ENCODE measurements at regions not wholly inside any gene's neighbourhood (a gene's known extent, or its start where the extent isn't known, plus 50 kb on each side); places are given as distances from the start of the nearest gene placed in this dataset.
"Not testable (repeated sequence)": the region's sequence is repeated elsewhere in the genome, so short reads cannot be mapped to it uniquely, and the experiment has no call there.

DNA sequence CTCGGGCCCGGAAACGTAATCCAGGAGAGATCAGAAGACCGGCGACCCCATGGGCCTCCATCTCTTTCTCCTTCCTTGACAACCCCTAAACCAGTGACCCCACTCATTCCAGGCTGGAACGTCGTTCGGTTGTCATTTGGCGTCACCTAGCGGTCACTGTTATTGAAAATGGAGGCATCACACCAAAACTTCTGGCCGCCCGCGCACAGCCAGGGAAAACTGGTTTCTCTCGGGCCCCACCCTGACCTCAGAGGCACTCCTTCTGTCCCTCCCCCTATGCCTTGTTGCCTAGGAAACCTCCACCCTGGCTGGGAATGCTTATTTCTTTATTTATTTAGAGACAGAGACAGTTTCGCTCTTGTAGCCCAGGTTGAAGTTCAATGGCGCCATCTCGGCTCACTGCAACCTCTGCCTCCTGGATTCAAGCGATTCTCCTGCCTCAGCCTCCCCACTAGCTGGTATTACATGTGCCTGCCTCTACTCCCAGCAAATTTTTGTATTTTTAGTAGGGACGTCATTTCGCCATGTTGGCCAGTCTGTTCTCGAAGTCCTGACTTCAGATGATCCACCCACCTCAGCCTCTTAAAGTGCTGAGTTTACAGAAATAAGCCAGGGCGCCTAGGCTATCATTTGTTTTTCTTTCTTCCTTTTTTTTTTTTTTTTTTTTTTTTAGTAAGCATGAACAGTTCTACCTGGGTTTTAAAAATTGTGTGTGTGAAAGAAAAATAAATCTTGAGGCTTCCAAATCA, 2144.1 kb upstream of the TPTE start:
- H3K4me3 Mint-ChIP-seq; H3K9me3 Mint-ChIP-seq; H3K36me3 Mint-ChIP-seq (ENCODE audit: low read depth); DNase-seq; H3K27me3 Mint-ChIP-seq; H3K4me1 Mint-ChIP-seq (ENCODE audit: low read depth); H3K27ac Mint-ChIP-seq: not testable (repeated sequence)

DNA sequence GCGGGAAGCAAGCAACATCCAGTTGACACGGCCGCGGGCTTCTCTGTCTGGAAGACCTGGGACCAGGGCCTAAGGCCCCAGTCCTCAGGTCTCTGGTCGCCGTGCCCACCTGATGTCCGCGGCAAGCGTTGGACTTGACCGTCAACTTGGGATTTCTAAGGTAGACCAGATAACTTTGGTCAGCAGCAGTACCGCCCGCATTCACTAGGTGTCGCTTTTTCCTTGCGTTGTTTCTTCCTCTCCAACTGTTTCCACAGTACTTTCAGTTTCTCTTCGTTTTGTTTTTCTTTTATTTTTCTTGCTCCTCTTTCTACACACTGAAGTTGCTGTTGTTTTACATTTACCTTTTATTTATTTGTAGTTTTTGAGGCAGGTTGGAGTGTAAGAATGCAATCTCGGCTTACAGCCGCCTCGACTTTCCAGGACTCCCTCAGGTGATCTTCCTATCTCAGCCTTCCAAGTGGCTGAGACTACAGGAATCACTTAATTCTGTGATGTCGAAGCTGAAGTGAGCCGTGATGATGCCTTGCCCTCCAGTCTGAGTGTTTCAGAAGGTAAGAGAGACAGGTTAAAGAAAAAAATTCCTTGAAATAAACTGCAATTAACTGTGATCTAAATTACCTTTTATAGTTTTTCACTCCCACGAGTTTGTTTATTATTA, 2140.8 kb upstream of the TPTE start:
- not testable (repeated sequence) for H3K27me3 Mint-ChIP-seq, H3K9me3 Mint-ChIP-seq

GRCh38 chr21:8388169-8388939, 2133.0 kb upstream of the TPTE start:
- H3K27ac Mint-ChIP-seq; DNase-seq; H3K4me3 Mint-ChIP-seq; H3K9me3 Mint-ChIP-seq; H3K4me1 Mint-ChIP-seq (ENCODE audit: low read depth); H3K27me3 Mint-ChIP-seq; H3K36me3 Mint-ChIP-seq (ENCODE audit: low read depth): not testable (repeated sequence)

More for the DNA sequence above, 2140.8 kb upstream of the TPTE start:
- H3K4me1 Mint-ChIP-seq (ENCODE audit: low read depth); H3K4me3 Mint-ChIP-seq; H3K36me3 Mint-ChIP-seq (ENCODE audit: low read depth); H3K27ac Mint-ChIP-seq; DNase-seq: not testable (repeated sequence)

DNA sequence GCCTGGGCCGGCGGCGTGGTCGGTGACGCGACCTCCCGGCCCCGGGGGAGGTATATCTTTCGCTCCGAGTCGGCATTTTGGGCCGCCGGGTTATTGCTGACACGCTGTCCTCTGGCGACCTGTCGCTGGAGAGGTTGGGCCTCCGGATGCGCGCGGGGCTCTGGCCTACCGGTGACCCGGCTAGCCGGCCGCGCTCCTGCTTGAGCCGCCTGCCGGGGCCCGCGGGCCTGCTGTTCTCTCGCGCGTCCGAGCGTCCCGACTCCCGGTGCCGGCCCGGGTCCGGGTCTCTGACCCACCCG, 2132.5 kb upstream of the TPTE start:
- H3K4me3 Mint-ChIP-seq; H3K36me3 Mint-ChIP-seq (ENCODE audit: low read depth); H3K9me3 Mint-ChIP-seq; H3K27me3 Mint-ChIP-seq; H3K4me1 Mint-ChIP-seq (ENCODE audit: low read depth); DNase-seq; H3K27ac Mint-ChIP-seq: not testable (repeated sequence)

DNA sequence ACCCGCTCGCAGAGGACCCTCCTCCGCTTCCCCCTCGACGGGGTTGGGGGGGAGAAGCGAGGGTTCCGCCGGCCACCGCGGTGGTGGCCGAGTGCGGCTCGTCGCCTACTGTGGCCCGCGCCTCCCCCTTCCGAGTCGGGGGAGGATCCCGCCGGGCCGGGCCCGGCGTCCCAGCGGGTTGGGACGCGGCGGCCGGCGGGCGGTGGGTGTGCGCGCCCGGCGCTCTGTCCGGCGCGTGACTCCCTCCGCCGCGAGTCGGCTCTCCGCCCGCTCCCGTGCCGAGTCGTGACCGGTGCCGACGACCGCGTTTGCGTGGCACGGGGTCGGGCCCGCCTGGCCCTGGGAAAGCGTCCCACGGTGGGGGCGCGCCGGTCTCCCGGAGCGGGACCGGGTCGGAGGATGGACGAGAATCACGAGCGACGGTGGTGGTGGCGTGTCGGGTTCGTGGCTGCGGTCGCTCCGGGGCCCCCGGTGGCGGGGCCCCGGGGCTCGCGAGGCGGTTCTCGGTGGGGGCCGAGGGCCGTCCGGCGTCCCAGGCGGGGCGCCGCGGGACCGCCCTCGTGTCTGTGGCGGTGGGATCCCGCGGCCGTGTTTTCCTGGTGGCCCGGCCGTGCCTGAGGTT, 2130.7 kb upstream of the TPTE start:
- not testable (repeated sequence) for H3K27me3 Mint-ChIP-seq; H3K27ac Mint-ChIP-seq; H3K9me3 Mint-ChIP-seq; H3K4me3 Mint-ChIP-seq; H3K4me1 Mint-ChIP-seq (ENCODE audit: low read depth); DNase-seq; H3K36me3 Mint-ChIP-seq (ENCODE audit: low read depth)

DNA sequence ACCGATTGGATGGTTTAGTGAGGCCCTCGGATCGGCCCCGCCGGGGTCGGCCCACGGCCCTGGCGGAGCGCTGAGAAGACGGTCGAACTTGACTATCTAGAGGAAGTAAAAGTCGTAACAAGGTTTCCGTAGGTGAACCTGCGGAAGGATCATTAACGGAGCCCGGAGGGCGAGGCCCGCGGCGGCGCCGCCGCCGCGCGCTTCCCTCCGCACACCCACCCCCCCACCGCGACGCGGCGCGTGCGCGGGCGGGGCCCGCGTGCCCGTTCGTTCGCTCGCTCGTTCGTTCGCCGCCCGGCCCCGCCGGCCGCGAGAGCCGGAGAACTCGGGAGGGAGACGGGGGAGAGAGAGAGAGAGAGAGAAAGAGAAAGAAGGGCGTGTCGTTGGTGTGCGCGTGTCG, 2127.0 kb upstream of the TPTE start:
- H3K36me3 Mint-ChIP-seq (ENCODE audit: low read depth); H3K9me3 Mint-ChIP-seq; H3K4me3 Mint-ChIP-seq; DNase-seq; H3K27ac Mint-ChIP-seq; H3K27me3 Mint-ChIP-seq; H3K4me1 Mint-ChIP-seq (ENCODE audit: low read depth): not testable (repeated sequence)

GRCh38 chr21:8395992-8396391, 2125.4 kb upstream of the TPTE start:
- H3K9me3 Mint-ChIP-seq; H3K36me3 Mint-ChIP-seq (ENCODE audit: low read depth); H3K4me1 Mint-ChIP-seq (ENCODE audit: low read depth); DNase-seq; H3K4me3 Mint-ChIP-seq; H3K27me3 Mint-ChIP-seq; H3K27ac Mint-ChIP-seq: not testable (repeated sequence)

DNA sequence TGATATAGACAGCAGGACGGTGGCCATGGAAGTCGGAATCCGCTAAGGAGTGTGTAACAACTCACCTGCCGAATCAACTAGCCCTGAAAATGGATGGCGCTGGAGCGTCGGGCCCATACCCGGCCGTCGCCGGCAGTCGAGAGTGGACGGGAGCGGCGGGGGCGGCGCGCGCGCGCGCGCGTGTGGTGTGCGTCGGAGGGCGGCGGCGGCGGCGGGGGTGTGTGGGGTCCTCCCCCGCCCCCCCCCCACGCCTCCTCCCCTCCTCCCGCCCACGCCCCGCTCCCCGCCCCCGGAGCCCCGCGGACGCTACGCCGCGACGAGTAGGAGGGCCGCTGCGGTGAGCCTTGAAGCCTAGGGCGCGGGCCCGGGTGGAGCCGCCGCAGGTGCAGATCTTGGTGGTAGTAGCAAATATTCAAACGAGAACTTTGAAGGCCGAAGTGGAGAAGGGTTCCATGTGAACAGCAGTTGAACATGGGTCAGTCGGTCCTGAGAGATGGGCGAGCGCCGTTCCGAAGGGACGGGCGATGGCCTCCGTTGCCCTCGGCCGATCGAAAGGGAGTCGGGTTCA, 2122.4 kb upstream of the TPTE start:
- not testable (repeated sequence) for H3K4me3 Mint-ChIP-seq; DNase-seq; H3K4me1 Mint-ChIP-seq (ENCODE audit: low read depth); H3K36me3 Mint-ChIP-seq (ENCODE audit: low read depth); H3K27me3 Mint-ChIP-seq; H3K27ac Mint-ChIP-seq; H3K9me3 Mint-ChIP-seq

GRCh38 chr21:8399866-8400265, 2121.5 kb upstream of the TPTE start:
- not testable (repeated sequence) for H3K27ac Mint-ChIP-seq; DNase-seq; H3K4me3 Mint-ChIP-seq; H3K36me3 Mint-ChIP-seq (ENCODE audit: low read depth); H3K27me3 Mint-ChIP-seq; H3K4me1 Mint-ChIP-seq (ENCODE audit: low read depth); H3K9me3 Mint-ChIP-seq

- not testable (repeated sequence) for DNase-seq; H3K27ac Mint-ChIP-seq; H3K36me3 Mint-ChIP-seq (ENCODE audit: low read depth); H3K4me1 Mint-ChIP-seq (ENCODE audit: low read depth); H3K4me3 Mint-ChIP-seq; H3K27me3 Mint-ChIP-seq; H3K9me3 Mint-ChIP-seq
These were observed 2119.6 kb upstream of the TPTE start for GRCh38 chr21:8401799-8402198.

GRCh38 chr21:8406331-8406730, 2115.1 kb upstream of the TPTE start:
- not testable (repeated sequence) for H3K4me3 Mint-ChIP-seq; H3K36me3 Mint-ChIP-seq (ENCODE audit: low read depth); H3K9me3 Mint-ChIP-seq; DNase-seq; H3K4me1 Mint-ChIP-seq (ENCODE audit: low read depth); H3K27ac Mint-ChIP-seq; H3K27me3 Mint-ChIP-seq

DNA sequence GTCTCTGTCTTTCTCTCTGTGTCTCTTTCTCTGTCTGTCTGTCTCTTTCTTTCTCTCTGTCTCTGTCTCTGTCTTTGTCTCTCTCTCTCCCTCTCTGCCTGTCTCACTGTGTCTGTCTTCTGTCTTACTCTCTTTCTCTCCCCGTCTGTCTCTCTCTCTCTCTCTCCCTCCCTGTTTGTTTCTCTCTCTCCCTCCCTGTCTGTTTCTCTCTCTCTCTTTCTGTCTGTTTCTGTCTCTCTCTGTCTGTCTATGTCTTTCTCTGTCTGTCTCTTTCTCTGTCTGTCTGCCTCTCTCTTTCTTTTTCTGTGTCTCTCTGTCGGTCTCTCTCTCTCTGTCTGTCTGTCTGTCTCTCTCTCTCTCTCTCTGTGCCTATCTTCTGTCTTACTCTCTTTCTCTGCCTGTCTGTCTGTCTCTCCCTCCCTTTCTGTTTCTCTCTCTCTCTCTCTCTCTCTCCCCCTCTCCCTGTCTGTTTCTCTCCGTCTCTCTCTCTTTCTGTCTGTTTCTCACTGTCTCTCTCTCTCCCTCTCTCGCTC, 2110.2 kb upstream of the TPTE start:
- not testable (repeated sequence) for H3K27ac Mint-ChIP-seq; DNase-seq; H3K4me1 Mint-ChIP-seq (ENCODE audit: low read depth); H3K9me3 Mint-ChIP-seq; H3K27me3 Mint-ChIP-seq; H3K4me3 Mint-ChIP-seq; H3K36me3 Mint-ChIP-seq (ENCODE audit: low read depth)

GRCh38 chr21:8419925-8420560, 2101.3 kb upstream of the TPTE start:
- not testable (repeated sequence) for H3K9me3 Mint-ChIP-seq; H3K4me1 Mint-ChIP-seq (ENCODE audit: low read depth); H3K27me3 Mint-ChIP-seq; H3K4me3 Mint-ChIP-seq; H3K36me3 Mint-ChIP-seq (ENCODE audit: low read depth); DNase-seq
- H3K27ac Mint-ChIP-seq = peak overlapping the region; percentile 1

Measured in activated T-cell treated with anti-CD3 and anti-CD28 coated beads, Interleukin-2, amount 50 U/mL, for 24 hours (primary cell).